B cell (primary cell): ENCODE measurements at regions not wholly inside any gene's neighbourhood (a gene's known extent, or its start where the extent isn't known, plus 50 kb on each side); places are given as distances from the start of the nearest gene placed in this dataset.

Experiments
- CTCF ChIP-seq: fragments of 200-600 bp; IDR thresholded peaks from one replicate; pipeline ENCODE4 v1.8.0; 2022; ENCODE audit warnings: antibody characterized with exemption, mild to moderate bottlenecking
- EZH2 ChIP-seq: IDR thresholded peaks from 2 replicates; pipeline ENCODE4 v1.6.1; 2012; ENCODE audit warnings: borderline replicate concordance, low read depth, mild to moderate bottlenecking, moderate library complexity, low read length; ENCODE audit not compliant: insufficient read depth, poor library complexity, severe bottlenecking

GRCh38 chr14:98867146-98867545 is 404.9 kb downstream of the BCL11B start:
- TF ChIP-seq CTCF = no peak
- TF ChIP-seq EZH2 = no peak
